K562 (cell line): ENCODE measurements at regions not wholly inside any gene's neighbourhood (a gene's known extent, or its start where the extent isn't known, plus 50 kb on each side); places are given as distances from the start of the nearest gene placed in this dataset.

Experiments
- ADNP ChIP-seq: fragments of 200-800 bp; sonication (Bioruptor generic); IDR thresholded peaks from 2 replicates; pipeline ENCODE4 v1.6.1; 2016; ENCODE audit warnings: missing genetic modification characterization, missing compliant biosample characterization
- CGGBP1 ChIP-seq: fragments of 250-450 bp; sonication (Bioruptor Pico); IDR thresholded peaks from 2 replicates; pipeline ENCODE4 v1.9.0; 2021; ENCODE audit warnings: mild to moderate bottlenecking
- CREB3L1 ChIP-seq: fragments of 450-650 bp; IDR thresholded peaks from 2 replicates; pipeline ENCODE4 v1.6.1; 2014; ENCODE audit warnings: low read depth, mild to moderate bottlenecking, moderate library complexity, borderline replicate concordance
- FOXP1 ChIP-seq: sonication (generic); formaldehyde crosslinking; IDR thresholded peaks from 2 replicates; pipeline ENCODE4 v1.8.0; 2022; ENCODE audit warnings: mild to moderate bottlenecking, missing genetic modification reagents
- RERE ChIP-seq: sonication (generic); formaldehyde crosslinking; IDR thresholded peaks from 2 replicates; pipeline ENCODE4 v1.8.0; 2023; ENCODE audit warnings: missing genetic modification reagents, mild to moderate bottlenecking, borderline replicate concordance
- REST ChIP-seq, 2 experiments: fragments of 450-650 bp; formaldehyde crosslinking in 1 of 2; IDR thresholded peaks; 2 replicates each; pipeline versions ENCODE4 v1.4.0 to v1.6.1; 2014 to 2020; ENCODE audit warnings: mild to moderate bottlenecking in 2 of 2, borderline replicate concordance in 1 of 2, low read depth in 1 of 2
- SMAD2 ChIP-seq: fragments of 150-350 bp; IDR thresholded peaks from 2 replicates; pipeline ENCODE4 v1.6.1; 2014; ENCODE audit warnings: low read depth, mild to moderate bottlenecking, low read length
- SRSF9 ChIP-seq: fragments of 200-400 bp; formaldehyde crosslinking; IDR thresholded peaks from 2 replicates; pipeline ENCODE4 v1.6.1; 2017; ENCODE audit warnings: low read depth, low read length, borderline replicate concordance
- ZNF655 ChIP-seq: fragments of 250-450 bp; sonication (Bioruptor Pico); IDR thresholded peaks from 2 replicates; pipeline ENCODE4 v1.5.0; 2021

- TF ChIP-seq REST (IDR thresholded peaks at IDR 0.05; ENCODE audit: borderline replicate concordance): no peak; the same call in 1 of the 2 replicates
- no peak for TF ChIP-seq REST (CRISPR knock-in tag; IDR thresholded peaks at IDR 0.05; ENCODE audit: low read depth)
- TF ChIP-seq RERE: no peak
- no peak for TF ChIP-seq SMAD2
- no peak for TF ChIP-seq FOXP1 (CRISPR knock-in tag)
- TF ChIP-seq ADNP: 0 out of 2 replicates have a peak, but pooled peaks have one; percentile 52
- no peak for TF ChIP-seq CREB3L1
- no peak for TF ChIP-seq CGGBP1 (CRISPR knock-in tag)
- TF ChIP-seq ZNF655 (CRISPR knock-in tag): no peak
- no peak for TF ChIP-seq SRSF9
These were observed 137.5 kb downstream of the FAM76B start (continued) for GRCh38 chr11:95652002-95652472.
